Hepatocyte (in vitro differentiated cells): ENCODE measurements at regions not wholly inside any gene's neighbourhood (a gene's known extent, or its start where the extent isn't known, plus 50 kb on each side); places are given as distances from the start of the nearest gene placed in this dataset.

Experiments
- DNase-seq: peaks from one replicate; pipeline ENCODE4 v3.0.0-alpha.2; 2016; ENCODE audit warnings: low spot score
- H2AFZ ChIP-seq: fragments of 200-600 bp; sonication (generic); 2 replicates; pipeline ENCODE4 v1.6.0; 2016; ENCODE audit warnings: antibody characterized with exemption, mild to moderate bottlenecking
- H3K27ac ChIP-seq: fragments of 200-600 bp; sonication (generic); 2 replicates; pipeline ENCODE4 v1.5.1; 2016; ENCODE audit warnings: mild to moderate bottlenecking
- H3K27me3 ChIP-seq: fragments of 200-600 bp; sonication (generic); 2 replicates; pipeline ENCODE4 v1.6.1; 2016
- H3K36me3 ChIP-seq: fragments of 200-600 bp; sonication (generic); replicated peaks from 2 replicates; pipeline ENCODE4 v1.5.1; 2016; ENCODE audit warnings: low read depth; ENCODE audit not compliant: insufficient read depth
- H3K4me1 ChIP-seq: fragments of 200-600 bp; sonication (generic); 2 replicates; pipeline ENCODE4 v1.5.1; 2016; ENCODE audit warnings: mild to moderate bottlenecking, moderate library complexity; ENCODE audit not compliant: insufficient read depth
- H3K4me2 ChIP-seq: fragments of 200-600 bp; sonication (generic); 2 replicates; pipeline ENCODE4 v1.6.0; 2016
- H3K4me3 ChIP-seq: fragments of 200-600 bp; sonication (generic); 2 replicates; pipeline ENCODE4 v1.5.1; 2016; ENCODE audit warnings: mild to moderate bottlenecking
- H3K79me2 ChIP-seq: fragments of 200-600 bp; sonication (generic); 2 replicates; pipeline ENCODE4 v1.6.0; 2017; ENCODE audit warnings: mild to moderate bottlenecking
- H3K9me2 ChIP-seq: fragments of 200-600 bp; sonication (generic); replicated peaks from 2 replicates; pipeline ENCODE4 v1.6.0; 2017; ENCODE audit warnings: mild to moderate bottlenecking; ENCODE audit not compliant: insufficient read depth
- H3K9me3 ChIP-seq: fragments of 200-600 bp; sonication (generic); 2 replicates; pipeline ENCODE4 v1.5.1; 2016; ENCODE audit warnings: low read depth, mild to moderate bottlenecking
- H4K20me1 ChIP-seq: fragments of 200-600 bp; sonication (generic); 2 replicates; pipeline ENCODE4 v1.6.0; 2016; ENCODE audit warnings: mild to moderate bottlenecking; ENCODE audit not compliant: insufficient read depth, poor library complexity, severe bottlenecking
- CTCF ChIP-seq: fragments of 200-600 bp; sonication (generic); IDR thresholded peaks from 2 replicates; pipeline ENCODE4 v1.5.1; 2016; ENCODE audit warnings: antibody characterized with exemption, mild to moderate bottlenecking; ENCODE audit not compliant: poor library complexity
- EZH2 ChIP-seq: fragments of 200-600 bp; sonication (generic); IDR thresholded peaks from 2 replicates; pipeline ENCODE4 v1.6.1; 2016; ENCODE audit warnings: antibody characterized with exemption, mild to moderate bottlenecking, borderline replicate concordance
- EZH2phosphoT487 ChIP-seq: fragments of 200-600 bp; sonication (generic); IDR thresholded peaks from one replicate; pipeline ENCODE4 v1.6.1; 2018; ENCODE audit warnings: antibody characterized with exemption, mild to moderate bottlenecking, low read depth, moderate library complexity; ENCODE audit not compliant: unreplicated experiment, severe bottlenecking
- WGBS: methylation state at CpG from one replicate; pipeline ENCODE4 v1.1.6; 2016; ENCODE audit warnings: low lambda C conversion rate; ENCODE audit errors: missing lambda C conversion rate; 5-methylcytosine and 5-hydroxymethylcytosine counted together

- Histone ChIP-seq H2AFZ (no peak overlapping the region), H3K4me3 (no peak overlapping the region), H3K4me2 (no peak overlapping the region), H3K79me2 (no peaks in the 10 kb centered on the region), H4K20me1 (no peaks in the 10 kb centered on the region), H3K9me3 (no peaks in the 10 kb centered on the region), H3K27me3 (no peaks in the 10 kb centered on the region), H3K9me2 (no peaks in the 10 kb centered on the region), H3K4me1 (peaks cover 8% of the 10 kb centered on the region), H3K36me3 (no peaks in the 10 kb centered on the region), H3K27ac (no peak overlapping the region)
- DNase-seq: no peak
- TF ChIP-seq EZH2: no peak
- TF ChIP-seq CTCF: no peak
- no peak for TF ChIP-seq EZH2phosphoT487
- WGBS: 79% methylated on average over 4 of the region's 4 CpGs
Observed at GRCh38 chr9:616694-617093, 224.8 kb upstream of the DMRT1 start.

- H3K27ac ChIP-seq: peak overlapping the region; percentile 12
- no peaks in the 10 kb centered on the region for H3K27me3 ChIP-seq
- H3K4me2 ChIP-seq: no peak overlapping the region
- H3K9me3 ChIP-seq: no peaks in the 10 kb centered on the region
- WGBS: 73% methylated on average over 7 of the region's 7 CpGs
- peaks cover 8% of the 10 kb centered on the region for H3K4me1 ChIP-seq
- TF ChIP-seq EZH2phosphoT487: no peak
- no peak for TF ChIP-seq EZH2
- no peak for TF ChIP-seq CTCF
- DNase-seq: no peak
- no peaks in the 10 kb centered on the region for H3K36me3 ChIP-seq
- no peaks in the 10 kb centered on the region for H4K20me1 ChIP-seq
- H3K9me2 ChIP-seq: no peaks in the 10 kb centered on the region
- no peak overlapping the region for H2AFZ ChIP-seq
- no peaks in the 10 kb centered on the region for H3K79me2 ChIP-seq
- no peak overlapping the region for H3K4me3 ChIP-seq
Observed at GRCh38 chr9:617445-618085, 223.9 kb upstream of the DMRT1 start.

- H3K79me2 ChIP-seq: no peaks in the 10 kb centered on the region
- no peak overlapping the region for H2AFZ ChIP-seq
- no peaks in the 10 kb centered on the region for H3K27me3 ChIP-seq
- no peak for DNase-seq
- no peaks in the 10 kb centered on the region for H3K9me2 ChIP-seq
- TF ChIP-seq CTCF (no peak), EZH2 (no peak), EZH2phosphoT487 (no peak)
- peak overlapping the region; percentile 32 for H3K27ac ChIP-seq
- peaks cover 8% of the 10 kb centered on the region for H3K4me1 ChIP-seq
- no peaks in the 10 kb centered on the region for H3K9me3 ChIP-seq
- 86% methylated on average over 5 of the region's 5 CpGs for WGBS
- no peaks in the 10 kb centered on the region for H3K36me3 ChIP-seq
- H4K20me1 ChIP-seq: no peaks in the 10 kb centered on the region
- H3K4me3 ChIP-seq: no peak overlapping the region
- H3K4me2 ChIP-seq: no peak overlapping the region
Observed at GRCh38 chr9:618478-618877, 223.0 kb upstream of the DMRT1 start.
